Stomach (tissue), 4 donors: ENCODE measurements at regions not wholly inside any gene's neighbourhood (a gene's known extent, or its start where the extent isn't known, plus 50 kb on each side); places are given as distances from the start of the nearest gene placed in this dataset.

Experiments
- CTCF ChIP-seq, 7 experiments: fragments of 450-650 bp in 4 of 7; fragments of 200-600 bp in 3 of 7; sonication (generic) in 3 of 7; IDR thresholded peaks; one replicate each; pipeline ENCODE4 v1.5.1; 2016 to 2019; ENCODE audit warnings: antibody characterized with exemption in 7 of 7, control low read depth in 2 of 7, mild to moderate bottlenecking in 1 of 7
- EP300 ChIP-seq: sonication (generic); formaldehyde crosslinking; IDR thresholded peaks from one replicate; pipeline ENCODE4 v1.6.1; 2017; ENCODE audit warnings: antibody characterized with exemption

GRCh38 chr3:180496995-180497394 is 105.0 kb upstream of the TTC14 start:
- TF ChIP-seq CTCF (IDR thresholded peaks at IDR 0.05) (no peak), EP300 (no peak)
